ENCODE measurements at regions not wholly inside any gene's neighbourhood (a gene's known extent, or its start where the extent isn't known, plus 50 kb on each side); places are given as distances from the start of the nearest gene placed in this dataset.

- CTCF ChIA-PET (ENCODE audit: low intra/inter-chr PET ratio, low total read pairs): no interaction called here
- H3K4me2 ChIP-seq (ENCODE audit: low read depth, low read length): no peak overlapping the region
- peaks cover 0 to 48% of the 10 kb centered on the region in 2 experiments; a peak in 3 of 5 replicates for H3K27me3 ChIP-seq (ENCODE audit: control insufficient read depth in 1 of 2, insufficient read depth in 2 of 2, low read length in 2 of 2)
- no peak for DNase-seq (ENCODE audit: low spot score)
- TF ChIP-seq ZNF841 (CRISPR knock-in tag; IDR thresholded peaks at IDR 0.05; ENCODE audit: borderline replicate concordance) (no peak), ERF (CRISPR knock-in tag; IDR thresholded peaks at IDR 0.05) (no peak), U2AF1 (optimal IDR thresholded peaks at IDR 0.05; ENCODE audit: low read depth, low read length) (no peak), CCAR2 (optimal IDR thresholded peaks at IDR 0.05; ENCODE audit: low read depth, low read length) (no peak), RELA (CRISPR knock-in tag; IDR thresholded peaks at IDR 0.05) (no peak), ZNF557 (CRISPR knock-in tag; IDR thresholded peaks at IDR 0.05) (no peak), ZNF850 (CRISPR knock-in tag; conservative IDR thresholded peaks at IDR 0.05) (no peak)
- no peak overlapping the region for H3K9ac ChIP-seq (ENCODE audit: insufficient read depth, low read depth, low read length)
- 27% methylated on average over 4 of the region's 6 CpGs for WGBS (ENCODE audit: low lambda C conversion rate)
- H3K36me3 ChIP-seq (replicated peaks in 1 of 2; ENCODE audit: control insufficient read depth in 1 of 2, insufficient read depth in 2 of 2, low read length in 2 of 2): no peaks in the 10 kb centered on the region
- in situ Hi-C loops (cut with HindIII; ENCODE audit: extremely low pct_ligation_motif_present, low pct_unique_long_range_greater_than_20kb): no loop called here
- ATAC-seq: no peak
- no peak overlapping the region for H2AFZ ChIP-seq (ENCODE audit: low read length)
- POLR2A ChIA-PET: no interaction called here
- no peak for FAIRE-seq
- H3K79me2 ChIP-seq (ENCODE audit: insufficient read depth, low read length): no peaks in the 10 kb centered on the region
- H3K27ac ChIP-seq (ENCODE audit: extremely low read length, insufficient read depth, low read length): no peak overlapping the region
- H4K20me1 ChIP-seq (ENCODE audit: insufficient read depth, low read length): no peaks in the 10 kb centered on the region
- intact Hi-C loops (cut with micrococcal nuclease; ENCODE audit: unreplicated experiment): no loop called here
- no peaks in the 10 kb centered on the region for H3K4me1 ChIP-seq (ENCODE audit: insufficient read depth, low read length)
- no TSS peak for BruUV-seq (replicated peaks)
- H3K4me3 ChIP-seq (replicated peaks in 1 of 3; ENCODE audit: insufficient read depth in 1 of 3, low read depth in 2 of 3, low read length in 3 of 3): no peak overlapping the region
- no peaks in the 10 kb centered on the region for H3K9me3 ChIP-seq (ENCODE audit: low read length)
Observed at GRCh38 chr2:128557069-128557468, 238.4 kb upstream of the HS6ST1 start.

GRCh38 chr2:128557831-128558241 lies 239.2 kb upstream of the HS6ST1 start:
- BruUV-seq (replicated peaks): no TSS peak
- Histone ChIP-seq H2AFZ (ENCODE audit: low read length) (no peak overlapping the region), H3K4me2 (ENCODE audit: low read depth, low read length) (no peak overlapping the region), H3K27me3 (ENCODE audit: control insufficient read depth in 1 of 2, insufficient read depth in 2 of 2, low read length in 2 of 2) (peaks cover 0 to 44% of the 10 kb centered on the region in 2 experiments; a peak in 3 of 5 replicates), H3K4me3 (replicated peaks in 1 of 3; ENCODE audit: insufficient read depth in 1 of 3, low read depth in 2 of 3, low read length in 3 of 3) (no peak overlapping the region), H3K79me2 (ENCODE audit: insufficient read depth, low read length) (no peaks in the 10 kb centered on the region), H3K9me3 (ENCODE audit: low read length) (no peaks in the 10 kb centered on the region), H3K36me3 (replicated peaks in 1 of 2; ENCODE audit: control insufficient read depth in 1 of 2, insufficient read depth in 2 of 2, low read length in 2 of 2) (no peaks in the 10 kb centered on the region), H4K20me1 (ENCODE audit: insufficient read depth, low read length) (no peaks in the 10 kb centered on the region), H3K9ac (ENCODE audit: insufficient read depth, low read depth, low read length) (no peak overlapping the region), H3K4me1 (ENCODE audit: insufficient read depth, low read length) (no peaks in the 10 kb centered on the region), H3K27ac (ENCODE audit: extremely low read length, insufficient read depth, low read length) (no peak overlapping the region)
- DNase-seq (ENCODE audit: low spot score): no peak
- ATAC-seq: no peak
- WGBS (ENCODE audit: low lambda C conversion rate): 3% methylated on average over 4 of the region's 4 CpGs
- FAIRE-seq: no peak
- ChIA-PET CTCF (ENCODE audit: low intra/inter-chr PET ratio, low total read pairs) (no interaction called here), POLR2A (no interaction called here)
- intact Hi-C loops (cut with micrococcal nuclease; ENCODE audit: unreplicated experiment) (no loop called here), in situ Hi-C loops (cut with HindIII; ENCODE audit: extremely low pct_ligation_motif_present, low pct_unique_long_range_greater_than_20kb) (no loop called here)
- no peak for TF ChIP-seq IRF1 (CRISPR knock-in tag; IDR thresholded peaks at IDR 0.05; ENCODE audit: low read depth)
- no peak for TF ChIP-seq ZBTB7B (CRISPR knock-in tag; IDR thresholded peaks at IDR 0.05)
- no peak for TF ChIP-seq SKIL (CRISPR knock-in tag; IDR thresholded peaks at IDR 0.05; ENCODE audit: borderline replicate concordance)
- TF ChIP-seq TMF1 (CRISPR knock-in tag; IDR thresholded peaks at IDR 0.05; ENCODE audit: low read depth): no peak
- no peak for TF ChIP-seq CBX1 (IDR thresholded peaks at IDR 0.05; ENCODE audit: low read depth)
